ENCODE measurements at regions not wholly inside any gene's neighbourhood (a gene's known extent, or its start where the extent isn't known, plus 50 kb on each side); places are given as distances from the start of the nearest gene placed in this dataset. TPM values are rescaled to one million over a fixed set of nuclear protein-coding genes. Genes with fewer than 3 reads are reported as not detected.

Small RNA genes lying in the stretch of these regions (microRNA-seq; reads per million reads assigned to microRNA genes)
- not detected for gene MIR3974
